ENCODE measurements at regions not wholly inside any gene's neighbourhood (a gene's known extent, or its start where the extent isn't known, plus 50 kb on each side); places are given as distances from the start of the nearest gene placed in this dataset.

DNA sequence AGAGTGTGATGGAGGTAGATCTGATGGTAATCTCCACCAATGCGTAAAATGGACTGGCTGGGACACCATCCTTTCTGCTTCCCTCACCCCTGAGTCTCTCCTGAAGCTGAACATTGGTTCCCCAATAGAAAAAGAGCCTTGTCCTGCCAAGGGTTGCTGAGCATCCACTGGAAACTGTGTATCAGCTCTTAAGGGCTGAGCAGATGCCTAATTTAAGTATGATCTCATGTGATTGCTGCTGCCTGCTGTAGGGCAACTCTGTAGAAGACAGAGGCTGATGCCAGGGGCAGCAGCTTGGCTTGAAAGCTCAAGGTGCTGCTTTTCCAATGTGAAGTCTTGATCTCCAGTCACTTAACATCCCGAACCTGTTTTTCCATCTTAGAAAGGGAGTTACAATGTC is 310.3 kb upstream of the CCL2 start:
- intact Hi-C loops (cut with micrococcal nuclease; ENCODE audit: unreplicated experiment): no loop called here
- BruUV-seq (replicated peaks): no TSS peak
- no peak for TF ChIP-seq EZH2 (IDR thresholded peaks at IDR 0.05; ENCODE audit: borderline replicate concordance, low read depth, low read length, poor library complexity, severe bottlenecking)
- TF ChIP-seq, protein P1, sequence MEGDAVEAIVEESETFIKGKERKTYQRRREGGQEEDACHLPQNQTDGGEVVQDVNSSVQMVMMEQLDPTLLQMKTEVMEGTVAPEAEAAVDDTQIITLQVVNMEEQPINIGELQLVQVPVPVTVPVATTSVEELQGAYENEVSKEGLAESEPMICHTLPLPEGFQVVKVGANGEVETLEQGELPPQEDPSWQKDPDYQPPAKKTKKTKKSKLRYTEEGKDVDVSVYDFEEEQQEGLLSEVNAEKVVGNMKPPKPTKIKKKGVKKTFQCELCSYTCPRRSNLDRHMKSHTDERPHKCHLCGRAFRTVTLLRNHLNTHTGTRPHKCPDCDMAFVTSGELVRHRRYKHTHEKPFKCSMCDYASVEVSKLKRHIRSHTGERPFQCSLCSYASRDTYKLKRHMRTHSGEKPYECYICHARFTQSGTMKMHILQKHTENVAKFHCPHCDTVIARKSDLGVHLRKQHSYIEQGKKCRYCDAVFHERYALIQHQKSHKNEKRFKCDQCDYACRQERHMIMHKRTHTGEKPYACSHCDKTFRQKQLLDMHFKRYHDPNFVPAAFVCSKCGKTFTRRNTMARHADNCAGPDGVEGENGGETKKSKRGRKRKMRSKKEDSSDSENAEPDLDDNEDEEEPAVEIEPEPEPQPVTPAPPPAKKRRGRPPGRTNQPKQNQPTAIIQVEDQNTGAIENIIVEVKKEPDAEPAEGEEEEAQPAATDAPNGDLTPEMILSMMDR (conservative IDR thresholded peaks at IDR 0.05; ENCODE audit: low read depth, low read length): no peak
- H3K27me3 ChIP-seq (replicated peaks; ENCODE audit: insufficient read depth, low read depth, low read length, poor library complexity): no peaks in the 10 kb centered on the region
- no peak overlapping the region for H3K27ac ChIP-seq (ENCODE audit: low read depth, low read length, poor library complexity, severe bottlenecking)
- POLR2A ChIA-PET (ENCODE audit: low non-redundant PET): no interaction called here
- no peaks in the 10 kb centered on the region for H3K36me3 ChIP-seq (ENCODE audit: insufficient read depth, low read length, poor library complexity, severe bottlenecking)
- no peak for DNase-seq (ENCODE audit: low spot score)
- H3K9me3 ChIP-seq (ENCODE audit: low read depth, low read length, poor library complexity, severe bottlenecking): no peaks in the 10 kb centered on the region
- H3K4me3 ChIP-seq (ENCODE audit: low read depth, low read length, poor library complexity, severe bottlenecking): no peak overlapping the region
- no peaks in the 10 kb centered on the region for H3K4me1 ChIP-seq (ENCODE audit: insufficient read depth, low read length, poor library complexity, severe bottlenecking)
- CTCF ChIA-PET: no interaction called here

DNA sequence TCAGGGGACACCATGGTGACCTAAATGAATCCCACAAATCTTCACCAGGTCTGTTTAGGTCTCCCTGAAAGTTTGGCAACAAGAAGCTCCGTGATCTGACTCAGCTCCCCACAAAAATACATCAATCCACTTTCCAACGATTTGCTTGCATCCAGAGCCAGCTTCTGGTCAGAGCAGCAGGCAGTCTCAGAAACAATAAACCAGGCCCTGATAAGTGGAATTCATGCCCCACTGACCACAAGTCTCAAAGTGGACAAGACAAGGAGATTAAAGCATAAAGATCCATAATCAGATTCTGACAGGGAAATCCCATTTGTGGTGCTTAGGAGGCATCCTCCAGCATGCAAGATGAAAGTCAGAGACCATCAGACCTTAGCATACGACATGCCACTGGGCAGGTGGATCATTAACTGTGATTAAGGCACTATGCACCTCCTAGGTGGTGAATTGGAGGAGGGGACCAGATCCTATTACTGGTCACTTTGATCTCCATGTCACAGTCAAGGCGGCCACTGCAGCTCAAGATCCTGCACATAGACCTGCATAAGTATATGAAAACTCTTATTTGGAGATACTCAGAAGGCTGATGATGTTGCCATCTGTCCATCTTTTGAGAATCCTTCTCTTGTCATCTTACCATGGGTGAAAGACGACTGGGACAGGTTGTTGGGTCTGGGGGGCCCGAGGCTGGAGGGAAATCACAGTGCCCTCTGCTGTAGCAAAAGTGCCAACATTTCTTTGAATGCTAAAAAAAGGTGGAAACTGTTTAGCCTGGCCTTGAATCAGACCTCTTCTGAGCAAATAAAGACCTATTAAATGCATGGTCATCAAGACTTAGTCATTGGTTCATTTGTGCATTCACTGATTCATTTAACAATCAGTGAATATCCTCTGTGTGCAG is 309.2 kb upstream of the CCL2 start:
- TF ChIP-seq EZH2 (IDR thresholded peaks at IDR 0.05; ENCODE audit: borderline replicate concordance, low read depth, low read length, poor library complexity, severe bottlenecking): no peak
- TF ChIP-seq, protein P1 (conservative IDR thresholded peaks at IDR 0.05; ENCODE audit: low read depth, low read length): no peak
- H3K36me3 ChIP-seq (ENCODE audit: insufficient read depth, low read length, poor library complexity, severe bottlenecking): no peaks in the 10 kb centered on the region
- no peak overlapping the region for H3K4me3 ChIP-seq (ENCODE audit: low read depth, low read length, poor library complexity, severe bottlenecking)
- no peak overlapping the region for H3K27ac ChIP-seq (ENCODE audit: low read depth, low read length, poor library complexity, severe bottlenecking)
- CTCF ChIA-PET: no interaction called here
- H3K9me3 ChIP-seq (ENCODE audit: low read depth, low read length, poor library complexity, severe bottlenecking): no peaks in the 10 kb centered on the region
- no peaks in the 10 kb centered on the region for H3K27me3 ChIP-seq (replicated peaks; ENCODE audit: insufficient read depth, low read depth, low read length, poor library complexity)
- DNase-seq (ENCODE audit: low spot score): no peak
- no peaks in the 10 kb centered on the region for H3K4me1 ChIP-seq (ENCODE audit: insufficient read depth, low read length, poor library complexity, severe bottlenecking)
- BruUV-seq (replicated peaks): no TSS peak
- intact Hi-C loops (cut with micrococcal nuclease; ENCODE audit: unreplicated experiment): no loop called here
- POLR2A ChIA-PET (ENCODE audit: low non-redundant PET): no interaction called here

DNA sequence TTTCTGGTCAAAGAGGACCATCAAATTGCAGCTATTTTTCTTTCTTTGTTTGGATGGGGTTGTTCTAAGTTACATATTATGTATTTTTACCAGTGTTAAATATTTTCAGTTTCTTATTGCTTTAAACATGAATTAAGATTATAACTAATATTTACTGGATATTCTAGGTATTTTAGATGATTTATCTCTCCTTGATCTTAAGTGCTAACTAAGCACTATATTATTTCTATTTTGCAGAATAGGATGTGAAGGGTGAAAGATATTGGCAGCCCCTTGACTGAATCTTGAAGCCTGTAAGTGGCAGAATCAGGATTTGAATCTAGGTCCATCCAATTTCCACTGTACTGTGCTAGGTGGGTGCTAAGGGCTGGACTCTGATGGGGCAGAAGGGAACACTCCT is 307.3 kb upstream of the CCL2 start:
- H3K36me3 ChIP-seq (ENCODE audit: insufficient read depth, low read length, poor library complexity, severe bottlenecking): no peaks in the 10 kb centered on the region
- intact Hi-C loops (cut with micrococcal nuclease; ENCODE audit: unreplicated experiment): no loop called here
- no peak overlapping the region for H3K27ac ChIP-seq (ENCODE audit: low read depth, low read length, poor library complexity, severe bottlenecking)
- no peaks in the 10 kb centered on the region for H3K9me3 ChIP-seq (ENCODE audit: low read depth, low read length, poor library complexity, severe bottlenecking)
- no peak for TF ChIP-seq EZH2 (IDR thresholded peaks at IDR 0.05; ENCODE audit: borderline replicate concordance, low read depth, low read length, poor library complexity, severe bottlenecking)
- TF ChIP-seq, protein P1 (conservative IDR thresholded peaks at IDR 0.05; ENCODE audit: low read depth, low read length): no peak
- ChIA-PET CTCF (no interaction called here), POLR2A (ENCODE audit: low non-redundant PET) (no interaction called here)
- no peak overlapping the region for H3K4me3 ChIP-seq (ENCODE audit: low read depth, low read length, poor library complexity, severe bottlenecking)
- no peaks in the 10 kb centered on the region for H3K27me3 ChIP-seq (replicated peaks; ENCODE audit: insufficient read depth, low read depth, low read length, poor library complexity)
- no TSS peak for BruUV-seq (replicated peaks)
- no peak for DNase-seq (ENCODE audit: low spot score)
- H3K4me1 ChIP-seq (ENCODE audit: insufficient read depth, low read length, poor library complexity, severe bottlenecking): no peaks in the 10 kb centered on the region
